NT2/D1 (cell line): ENCODE measurements at regions not wholly inside any gene's neighbourhood (a gene's known extent, or its start where the extent isn't known, plus 50 kb on each side); places are given as distances from the start of the nearest gene placed in this dataset.

Experiments
- SUZ12 ChIP-seq: IDR thresholded peaks from 2 replicates; pipeline ENCODE4 v1.6.1; 2011; ENCODE audit not compliant: insufficient read length, insufficient read depth; ENCODE audit errors: extremely low read depth
- YY1 ChIP-seq: IDR thresholded peaks from 2 replicates; pipeline ENCODE4 v1.6.1; 2011; ENCODE audit not compliant: insufficient read length, insufficient read depth

DNA sequence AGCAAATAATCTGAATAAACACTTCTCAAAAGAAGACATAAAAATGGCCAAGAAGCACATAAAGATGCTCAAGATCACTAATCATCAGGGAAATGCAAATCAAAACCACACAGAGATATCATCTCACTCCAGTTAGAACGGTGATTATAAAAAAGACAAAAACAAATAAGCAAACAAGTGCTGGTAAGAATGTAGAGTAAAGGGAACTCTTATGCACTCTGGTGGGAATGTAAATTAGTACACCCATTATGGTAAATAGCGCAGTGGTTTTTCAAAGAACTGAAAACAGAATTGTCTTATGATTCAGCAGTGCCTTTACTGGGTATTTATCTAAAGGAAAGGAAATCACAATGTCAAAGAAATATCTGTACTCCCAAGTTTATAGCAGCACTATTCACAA, 343.2 kb downstream of the HAPSTR1 start:
- TF ChIP-seq YY1 (no peak), SUZ12 (no peak)
